Astrocyte of the hippocampus (primary cell): ENCODE measurements at regions not wholly inside any gene's neighbourhood (a gene's known extent, or its start where the extent isn't known, plus 50 kb on each side); places are given as distances from the start of the nearest gene placed in this dataset.

Experiments
- DNase-seq: peaks from one replicate; pipeline ENCODE4 v3.0.0; 2011; ENCODE audit warnings: low read depth, low spot score

- DNase-seq: no peak
Observed at GRCh38 chrX:5086388-5086787, 1142.3 kb downstream of the NLGN4X start.

GRCh38 chrX:5084279-5084678 is 1144.4 kb downstream of the NLGN4X start:
- DNase-seq: no peak

GRCh38 chrX:5082705-5083104 is 1146.0 kb downstream of the NLGN4X start:
- DNase-seq: no peak

GRCh38 chrX:5080791-5081190 is 1147.9 kb downstream of the NLGN4X start:
- no peak for DNase-seq

- DNase-seq: no peak
Observed at GRCh38 chrX:5068550-5068949, 1160.1 kb downstream of the NLGN4X start.

- no peak for DNase-seq
Observed at GRCh38 chrX:5057786-5058185, 1170.9 kb downstream of the NLGN4X start.

- DNase-seq: no peak
Observed at GRCh38 chrX:5054852-5055251, 1173.8 kb downstream of the NLGN4X start.

GRCh38 chrX:5051831-5052491 is 1176.7 kb downstream of the NLGN4X start:
- peak; percentile 96 for DNase-seq

- no peak for DNase-seq
Observed at GRCh38 chrX:5042563-5042962, 1186.1 kb downstream of the NLGN4X start.

GRCh38 chrX:5031792-5032191 is 1196.9 kb downstream of the NLGN4X start:
- DNase-seq: no peak

GRCh38 chrX:5015451-5015850 is 1213.2 kb downstream of the NLGN4X start:
- DNase-seq: peak; percentile 0

GRCh38 chrX:4994855-4995254 is 1233.8 kb downstream of the NLGN4X start:
- DNase-seq: no peak

GRCh38 chrX:4978613-4979012 is 1250.1 kb downstream of the NLGN4X start:
- no peak for DNase-seq

GRCh38 chrX:4971646-4972045 is 1257.0 kb downstream of the NLGN4X start:
- no peak for DNase-seq

GRCh38 chrX:4964112-4964511 is 1250.7 kb upstream of the PRKX start:
- no peak for DNase-seq

- no peak for DNase-seq
Observed at GRCh38 chrX:4963432-4963831, 1250.0 kb upstream of the PRKX start.

GRCh38 chrX:4944767-4945166 is 1231.3 kb upstream of the PRKX start:
- DNase-seq: no peak

GRCh38 chrX:4936315-4936714 is 1222.9 kb upstream of the PRKX start:
- DNase-seq: no peak

GRCh38 chrX:4935846-4936245 is 1222.4 kb upstream of the PRKX start:
- DNase-seq: no peak

- no peak for DNase-seq
Observed at GRCh38 chrX:4935401-4935800, 1222.0 kb upstream of the PRKX start.

- DNase-seq: peak; percentile 36
Observed at GRCh38 chrX:4932790-4933189, 1219.3 kb upstream of the PRKX start.

- DNase-seq: no peak
Observed at GRCh38 chrX:4930426-4930825, 1217.0 kb upstream of the PRKX start.

- DNase-seq: peak; percentile 37
Observed at GRCh38 chrX:4925911-4926310, 1212.5 kb upstream of the PRKX start.

GRCh38 chrX:4909348-4909747 is 1195.9 kb upstream of the PRKX start:
- no peak for DNase-seq
